ENCODE measurements at regions not wholly inside any gene's neighbourhood (a gene's known extent, or its start where the extent isn't known, plus 50 kb on each side); places are given as distances from the start of the nearest gene placed in this dataset.
A peak's percentile ranks its signal among the peaks of the same experiment; 100 is the strongest.

- peaks cover 0 to 7% (median 0%) of the 10 kb centered on the region in 3 donors for H3K36me3 Mint-ChIP-seq
- no peaks in the 10 kb centered on the region for H3K9me3 ChIP-seq (ENCODE audit: low read length)
- no peak overlapping the region for H3K27ac Mint-ChIP-seq
- peaks cover 9% of the 10 kb centered on the region for H3K27me3 ChIP-seq (ENCODE audit: insufficient read depth, low read length, poor library complexity, severe bottlenecking)
- no peaks in the 10 kb centered on the region for H3K36me3 ChIP-seq (ENCODE audit: insufficient read depth, low read length)
- H3K4me1 Mint-ChIP-seq, result no peaks in the 10 kb centered on the region
- ChIA-PET CTCF (interaction anchor here (0.6 kb wide), 1 partner anchor 8 kb away, joined by 3 read pairs; no protein-coding TSS in a partner anchor), POLR2A (no interaction called here)
- H3K27me3 Mint-ChIP-seq, result peaks cover 6 to 25% of the 10 kb centered on the region in 2 donors
- H3K9me3 Mint-ChIP-seq, result peaks cover 0 to 6% (median 3%) of the 10 kb centered on the region in 5 donors
- DNase-seq, result no peak
- no peak overlapping the region for H3K27ac ChIP-seq (ENCODE audit: low read depth, low read length)
- H3K4me3 ChIP-seq (ENCODE audit: low read length), result no peak overlapping the region
- no peak overlapping the region for H3K4me3 Mint-ChIP-seq
- no peaks in the 10 kb centered on the region for H3K4me1 ChIP-seq (ENCODE audit: insufficient read depth, low read length)
Measured at GRCh38 chr2:239700686-239701345, 300.0 kb upstream of the HDAC4 start.

GRCh38 chr2:239697399-239698164 lies 296.8 kb upstream of the HDAC4 start:
- Histone ChIP-seq H3K27me3 (ENCODE audit: insufficient read depth, low read length, poor library complexity, severe bottlenecking) (no peaks in the 10 kb centered on the region), H3K36me3 (ENCODE audit: insufficient read depth, low read length) (no peaks in the 10 kb centered on the region), H3K9me3 (ENCODE audit: low read length) (no peaks in the 10 kb centered on the region), H3K4me1 (ENCODE audit: insufficient read depth, low read length) (no peaks in the 10 kb centered on the region), H3K27ac (ENCODE audit: low read depth, low read length) (no peak overlapping the region), H3K4me3 (ENCODE audit: low read length) (no peak overlapping the region)
- Mint-ChIP-seq H3K4me1 (no peaks in the 10 kb centered on the region), H3K27ac (peak overlapping the region in 1 of 8 donors; percentile 24), H3K9me3 (no peaks in the 10 kb centered on the region), H3K27me3 (peaks cover 8 to 17% of the 10 kb centered on the region in 2 donors), H3K4me3 (no peak overlapping the region), H3K36me3 (no peaks in the 10 kb centered on the region)
- ChIA-PET CTCF (no interaction called here), POLR2A (no interaction called here)
- DNase-seq, result no peak

- ChIA-PET POLR2A (no interaction called here), CTCF (no interaction called here)
- no peak for DNase-seq
- no peaks in the 10 kb centered on the region for H3K36me3 Mint-ChIP-seq
- H3K27me3 Mint-ChIP-seq, result peaks cover 8 to 12% of the 10 kb centered on the region in 2 donors
- no peaks in the 10 kb centered on the region for H3K9me3 ChIP-seq (ENCODE audit: low read length)
- no peak overlapping the region for H3K4me3 Mint-ChIP-seq
- no peak overlapping the region for H3K4me3 ChIP-seq (ENCODE audit: low read length)
- no peak overlapping the region for H3K27ac Mint-ChIP-seq
- no peak overlapping the region for H3K27ac ChIP-seq (ENCODE audit: low read depth, low read length)
- H3K4me1 ChIP-seq (ENCODE audit: insufficient read depth, low read length), result no peaks in the 10 kb centered on the region
- H3K27me3 ChIP-seq (ENCODE audit: insufficient read depth, low read length, poor library complexity, severe bottlenecking), result no peaks in the 10 kb centered on the region
- no peaks in the 10 kb centered on the region for H3K4me1 Mint-ChIP-seq
- H3K9me3 Mint-ChIP-seq, result no peaks in the 10 kb centered on the region
- no peaks in the 10 kb centered on the region for H3K36me3 ChIP-seq (ENCODE audit: insufficient read depth, low read length)
Measured at GRCh38 chr2:239696559-239697207, 295.9 kb upstream of the HDAC4 start.

GRCh38 chr2:239695728-239696240 lies 295.0 kb upstream of the HDAC4 start:
- Mint-ChIP-seq H3K27ac (peak overlapping the region in 1 of 8 donors; percentile 50), H3K4me3 (no peak overlapping the region), H3K4me1 (no peaks in the 10 kb centered on the region), H3K36me3 (no peaks in the 10 kb centered on the region), H3K27me3 (peaks cover 11% of the 10 kb centered on the region in 2 donors), H3K9me3 (no peaks in the 10 kb centered on the region)
- Histone ChIP-seq H3K4me3 (ENCODE audit: low read length) (no peak overlapping the region), H3K9me3 (ENCODE audit: low read length) (no peaks in the 10 kb centered on the region), H3K27me3 (ENCODE audit: insufficient read depth, low read length, poor library complexity, severe bottlenecking) (no peaks in the 10 kb centered on the region), H3K36me3 (ENCODE audit: insufficient read depth, low read length) (no peaks in the 10 kb centered on the region), H3K4me1 (ENCODE audit: insufficient read depth, low read length) (no peaks in the 10 kb centered on the region), H3K27ac (ENCODE audit: low read depth, low read length) (no peak overlapping the region)
- POLR2A ChIA-PET, result no interaction called here
- no peak for DNase-seq
- CTCF ChIA-PET, result no interaction called here

- ChIA-PET POLR2A (no interaction called here), CTCF (no interaction called here)
- Mint-ChIP-seq H3K4me3 (no peak overlapping the region), H3K36me3 (no peaks in the 10 kb centered on the region), H3K4me1 (no peaks in the 10 kb centered on the region), H3K27ac (peak overlapping the region in 1 of 8 donors; percentile 50), H3K27me3 (peaks cover 8 to 11% of the 10 kb centered on the region in 2 donors), H3K9me3 (no peaks in the 10 kb centered on the region)
- no peaks in the 10 kb centered on the region for H3K9me3 ChIP-seq (ENCODE audit: low read length)
- H3K4me3 ChIP-seq (ENCODE audit: low read length), result no peak overlapping the region
- H3K36me3 ChIP-seq (ENCODE audit: insufficient read depth, low read length), result no peaks in the 10 kb centered on the region
- no peak overlapping the region for H3K27ac ChIP-seq (ENCODE audit: low read depth, low read length)
- no peak for DNase-seq
- no peaks in the 10 kb centered on the region for H3K27me3 ChIP-seq (ENCODE audit: insufficient read depth, low read length, poor library complexity, severe bottlenecking)
- H3K4me1 ChIP-seq (ENCODE audit: insufficient read depth, low read length), result no peaks in the 10 kb centered on the region
Measured at GRCh38 chr2:239695106-239695727, 294.4 kb upstream of the HDAC4 start.

- Mint-ChIP-seq H3K36me3 (no peaks in the 10 kb centered on the region), H3K27ac (no peak overlapping the region), H3K27me3 (peaks cover 8% of the 10 kb centered on the region in 2 donors), H3K4me1 (no peaks in the 10 kb centered on the region), H3K9me3 (no peaks in the 10 kb centered on the region), H3K4me3 (no peak overlapping the region)
- H3K4me1 ChIP-seq (ENCODE audit: insufficient read depth, low read length), result no peaks in the 10 kb centered on the region
- H3K27ac ChIP-seq (ENCODE audit: low read depth, low read length), result no peak overlapping the region
- no peak for DNase-seq
- H3K27me3 ChIP-seq (ENCODE audit: insufficient read depth, low read length, poor library complexity, severe bottlenecking), result no peaks in the 10 kb centered on the region
- no peaks in the 10 kb centered on the region for H3K36me3 ChIP-seq (ENCODE audit: insufficient read depth, low read length)
- no peak overlapping the region for H3K4me3 ChIP-seq (ENCODE audit: low read length)
- ChIA-PET CTCF (no interaction called here), POLR2A (no interaction called here)
- H3K9me3 ChIP-seq (ENCODE audit: low read length), result no peaks in the 10 kb centered on the region
Measured at GRCh38 chr2:239694487-239694886, 293.7 kb upstream of the HDAC4 start.

GRCh38 chr2:239693761-239694415 lies 293.1 kb upstream of the HDAC4 start:
- H3K4me3 ChIP-seq (ENCODE audit: low read length), result no peak overlapping the region
- no peaks in the 10 kb centered on the region for H3K9me3 ChIP-seq (ENCODE audit: low read length)
- H3K27me3 ChIP-seq (ENCODE audit: insufficient read depth, low read length, poor library complexity, severe bottlenecking), result no peaks in the 10 kb centered on the region
- H3K4me3 Mint-ChIP-seq, result no peak overlapping the region
- H3K36me3 ChIP-seq (ENCODE audit: insufficient read depth, low read length), result no peaks in the 10 kb centered on the region
- CTCF ChIA-PET, result no interaction called here
- POLR2A ChIA-PET, result no interaction called here
- no peak overlapping the region for H3K27ac Mint-ChIP-seq
- no peaks in the 10 kb centered on the region for H3K4me1 Mint-ChIP-seq
- no peaks in the 10 kb centered on the region for H3K36me3 Mint-ChIP-seq
- H3K4me1 ChIP-seq (ENCODE audit: insufficient read depth, low read length), result no peaks in the 10 kb centered on the region
- peaks cover 8% of the 10 kb centered on the region in 2 donors for H3K27me3 Mint-ChIP-seq
- H3K9me3 Mint-ChIP-seq, result no peaks in the 10 kb centered on the region
- no peak for DNase-seq
- H3K27ac ChIP-seq (ENCODE audit: low read depth, low read length), result no peak overlapping the region

All from CD8-positive, alpha-beta memory T cell (primary cell).